ENCODE measurements at regions not wholly inside any gene's neighbourhood (a gene's known extent, or its start where the extent isn't known, plus 50 kb on each side); places are given as distances from the start of the nearest gene placed in this dataset.

DNA sequence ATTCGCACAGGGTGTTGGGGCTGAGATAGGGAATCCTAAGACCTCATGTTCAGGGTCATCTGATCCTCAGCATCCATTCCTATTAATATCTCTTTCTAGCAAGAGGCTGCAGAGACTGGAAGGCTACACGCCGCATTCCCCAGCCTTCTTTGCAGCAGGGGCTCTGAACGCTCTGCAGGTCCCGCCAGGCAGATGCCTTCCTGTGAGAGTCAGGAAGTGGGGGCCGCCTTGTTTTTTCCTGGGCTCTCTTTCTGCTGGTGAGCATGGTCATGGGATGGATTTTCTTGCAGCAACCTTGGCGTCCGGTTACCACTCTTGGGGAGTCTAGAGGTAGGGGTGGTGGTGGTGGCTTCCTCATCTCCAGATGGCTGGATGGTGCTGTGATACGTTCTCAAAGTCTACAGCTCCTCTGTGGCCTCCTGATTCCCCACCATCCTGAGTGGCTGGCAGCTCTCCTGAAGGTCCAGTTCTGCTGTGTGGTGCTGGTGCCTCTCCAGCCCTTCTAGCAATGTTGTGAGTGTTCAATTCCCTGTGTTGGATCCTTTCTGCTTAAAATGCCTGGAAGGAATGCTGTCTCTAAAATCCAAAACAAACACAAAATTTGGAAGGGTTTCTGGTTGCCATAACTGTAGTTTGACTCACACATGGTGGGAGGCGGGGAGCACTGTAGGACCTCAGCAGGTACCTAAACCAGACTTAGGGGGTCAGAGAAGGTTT is 111.9 kb downstream of the CEBPB start:
- TF ChIP-seq POLR2AphosphoS5 (IDR thresholded peaks at IDR 0.05; ENCODE audit: low read depth, low read length) (no peak), POLR2A (IDR thresholded peaks at IDR 0.05; ENCODE audit: low read depth, low read length) (no peak), TAF1 (IDR thresholded peaks at IDR 0.05; ENCODE audit: low read depth, low read length) (no peak), SPI1 (IDR thresholded peaks at IDR 0.05; ENCODE audit: low read depth, low read length) (no peak), PAX5 (IDR thresholded peaks at IDR 0.05; ENCODE audit: insufficient read depth, low read length, severe bottlenecking) (no peak), POU2F2 (IDR thresholded peaks at IDR 0.05; ENCODE audit: low read depth, low read length) (no peak)
